Colonic mucosa (tissue), 4 donors: ENCODE measurements at regions not wholly inside any gene's neighbourhood (a gene's known extent, or its start where the extent isn't known, plus 50 kb on each side); places are given as distances from the start of the nearest gene placed in this dataset.

Experiments used
- DNase-seq: peaks from one replicate; pipeline ENCODE4 v3.0.0-alpha.2; 2020
- H3K27ac ChIP-seq: fragments of 200-600 bp; one replicate; pipeline ENCODE4 v1.8.0; 2021
- H3K27me3 ChIP-seq: fragments of 200-600 bp; one replicate; pipeline ENCODE4 v1.8.0; 2021
- H3K36me3 ChIP-seq: fragments of 200-600 bp; one replicate; pipeline ENCODE4 v1.8.0; 2021
- H3K4me1 ChIP-seq: fragments of 200-600 bp; one replicate; pipeline ENCODE4 v1.8.0; 2021; ENCODE audit warnings: mild to moderate bottlenecking
- H3K4me3 ChIP-seq: fragments of 200-600 bp; one replicate; pipeline ENCODE4 v1.8.0; 2021
- H3K9ac ChIP-seq, 2 donors: one replicate each; pipeline ENCODE4 v1.7.0; 2013; ENCODE audit warnings: control low read depth in 2 of 2, low read depth in 2 of 2, low read length in 2 of 2
- H3K9me3 ChIP-seq: fragments of 200-600 bp; one replicate; pipeline ENCODE4 v1.8.0; 2021
- CTCF ChIP-seq: fragments of 200-600 bp; IDR thresholded peaks from one replicate; pipeline ENCODE4 v1.8.0; 2022; ENCODE audit warnings: antibody characterized with exemption, mild to moderate bottlenecking
- intact Hi-C: fragments of 100-400 bp; cut with DNase I; formaldehyde crosslinking; loops from one replicate; pipeline ENCODE4 v1.14.1; 2022
- donor health status: healthy.
- donor health status: DM: no; HTN: no; CAD: no.
- donor health status: DM: no; HTN: no; CAD: no.

GRCh38 chr5:36450229-36451014 is 148.7 kb upstream of the RANBP3L start:
- TF ChIP-seq CTCF = no peak
- intact Hi-C loops = no loop called here

GRCh38 chr5:36452424-36453006 is 150.8 kb upstream of the RANBP3L start:
- Histone ChIP-seq H3K4me3 (no peak overlapping the region), H3K4me1 (no peaks in the 10 kb centered on the region), H3K36me3 (no peaks in the 10 kb centered on the region), H3K27me3 (no peaks in the 10 kb centered on the region), H3K9me3 (no peaks in the 10 kb centered on the region), H3K9ac (no peak overlapping the region), H3K27ac (no peak overlapping the region)
- TF ChIP-seq CTCF = no peak
- intact Hi-C loops = no loop called here
- no peak for DNase-seq

More at GRCh38 chr5:36450229-36451014, 148.7 kb upstream of the RANBP3L start:
- Histone ChIP-seq H3K4me3 (no peak overlapping the region), H3K27me3 (no peaks in the 10 kb centered on the region), H3K4me1 (no peaks in the 10 kb centered on the region), H3K36me3 (no peaks in the 10 kb centered on the region), H3K9ac (no peak overlapping the region), H3K9me3 (no peaks in the 10 kb centered on the region), H3K27ac (no peak overlapping the region)
- no peak for DNase-seq

GRCh38 chr5:36457511-36458270 is 148.7 kb upstream of the SLC1A3 start:
- no peak overlapping the region for H3K27ac ChIP-seq

GRCh38 chr5:36458746-36459145 is 147.7 kb upstream of the SLC1A3 start:
- no peak overlapping the region for H3K27ac ChIP-seq
- H3K9me3 ChIP-seq = no peaks in the 10 kb centered on the region
- intact Hi-C loops = no loop called here
- H3K4me1 ChIP-seq = no peaks in the 10 kb centered on the region
- no peaks in the 10 kb centered on the region for H3K27me3 ChIP-seq
- no peak for TF ChIP-seq CTCF
- no peak overlapping the region for H3K9ac ChIP-seq
- H3K36me3 ChIP-seq = no peaks in the 10 kb centered on the region
- H3K4me3 ChIP-seq = no peak overlapping the region
- no peak for DNase-seq

More at GRCh38 chr5:36457511-36458270, 148.7 kb upstream of the SLC1A3 start:
- Histone ChIP-seq H3K4me1 (no peaks in the 10 kb centered on the region), H3K9ac (no peak overlapping the region), H3K36me3 (no peaks in the 10 kb centered on the region), H3K9me3 (no peaks in the 10 kb centered on the region), H3K27me3 (no peaks in the 10 kb centered on the region), H3K4me3 (no peak overlapping the region)
- TF ChIP-seq CTCF = no peak
- intact Hi-C loops = no loop called here
- no peak for DNase-seq

GRCh38 chr5:36459176-36460135 is 146.9 kb upstream of the SLC1A3 start:
- intact Hi-C loops = no loop called here
- Histone ChIP-seq H3K27ac (no peak overlapping the region), H3K27me3 (no peaks in the 10 kb centered on the region), H3K4me3 (no peak overlapping the region), H3K36me3 (no peaks in the 10 kb centered on the region), H3K9me3 (no peaks in the 10 kb centered on the region), H3K9ac (no peak overlapping the region), H3K4me1 (no peaks in the 10 kb centered on the region)
- no peak for TF ChIP-seq CTCF
- DNase-seq = no peak
